ENCODE measurements at regions not wholly inside any gene's neighbourhood (a gene's known extent, or its start where the extent isn't known, plus 50 kb on each side); places are given as distances from the start of the nearest gene placed in this dataset.

DNA sequence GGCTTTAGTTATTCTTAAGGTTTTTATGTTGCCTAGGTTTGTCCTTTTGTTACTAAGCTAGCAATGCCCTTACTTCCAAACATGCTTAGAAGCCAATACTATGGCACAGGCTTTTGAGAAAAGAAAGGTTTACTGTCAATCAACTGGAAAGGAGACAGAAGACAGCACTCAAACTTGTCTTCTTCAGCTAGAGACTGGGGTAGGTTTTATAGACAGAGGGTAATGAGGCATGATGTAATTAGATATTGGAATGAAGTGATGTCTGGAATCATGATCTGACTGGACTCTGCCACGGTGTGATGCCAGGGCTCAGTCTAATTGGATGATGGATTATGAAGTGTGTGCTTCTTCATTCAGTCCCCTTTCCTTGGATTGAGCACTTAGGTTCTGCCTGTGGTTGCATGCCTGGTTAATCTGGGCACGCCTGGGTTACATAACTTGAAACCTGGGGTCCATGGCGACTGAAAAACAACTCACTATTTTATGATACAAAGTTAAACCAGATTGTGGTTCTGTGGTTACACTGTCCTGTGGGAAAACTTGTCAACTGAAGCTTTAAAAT lies 625.8 kb downstream of the BRINP3 start:
- TF ChIP-seq, protein P1, sequence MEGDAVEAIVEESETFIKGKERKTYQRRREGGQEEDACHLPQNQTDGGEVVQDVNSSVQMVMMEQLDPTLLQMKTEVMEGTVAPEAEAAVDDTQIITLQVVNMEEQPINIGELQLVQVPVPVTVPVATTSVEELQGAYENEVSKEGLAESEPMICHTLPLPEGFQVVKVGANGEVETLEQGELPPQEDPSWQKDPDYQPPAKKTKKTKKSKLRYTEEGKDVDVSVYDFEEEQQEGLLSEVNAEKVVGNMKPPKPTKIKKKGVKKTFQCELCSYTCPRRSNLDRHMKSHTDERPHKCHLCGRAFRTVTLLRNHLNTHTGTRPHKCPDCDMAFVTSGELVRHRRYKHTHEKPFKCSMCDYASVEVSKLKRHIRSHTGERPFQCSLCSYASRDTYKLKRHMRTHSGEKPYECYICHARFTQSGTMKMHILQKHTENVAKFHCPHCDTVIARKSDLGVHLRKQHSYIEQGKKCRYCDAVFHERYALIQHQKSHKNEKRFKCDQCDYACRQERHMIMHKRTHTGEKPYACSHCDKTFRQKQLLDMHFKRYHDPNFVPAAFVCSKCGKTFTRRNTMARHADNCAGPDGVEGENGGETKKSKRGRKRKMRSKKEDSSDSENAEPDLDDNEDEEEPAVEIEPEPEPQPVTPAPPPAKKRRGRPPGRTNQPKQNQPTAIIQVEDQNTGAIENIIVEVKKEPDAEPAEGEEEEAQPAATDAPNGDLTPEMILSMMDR (IDR thresholded peaks at IDR 0.05): no peak
- TF ChIP-seq POLR2A (IDR thresholded peaks at IDR 0.05): no peak

Data from body of pancreas (tissue), 4 donors.